SK-N-SH treated with all-trans-retinoic acid at 6 μM for 48 hours (cell line): ENCODE measurements at regions not wholly inside any gene's neighbourhood (a gene's known extent, or its start where the extent isn't known, plus 50 kb on each side); places are given as distances from the start of the nearest gene placed in this dataset.

Experiments used
- ATAC-seq: fragments of 200-7000 bp; cut with Tn5 transposase; 3 replicates; pipeline ENCODE4 v1.9.1; 2020; ENCODE audit warnings: mild to moderate bottlenecking, moderate library complexity
- ARNTL ChIP-seq: fragments of 450-650 bp; formaldehyde crosslinking; IDR thresholded peaks from 2 replicates; pipeline ENCODE4 v1.5.0; 2020; ENCODE audit warnings: low read depth, mild to moderate bottlenecking, moderate library complexity, borderline replicate concordance
- CSDC2 ChIP-seq: fragments of 250-450 bp; sonication (Bioruptor Pico); IDR thresholded peaks from 2 replicates; pipeline ENCODE4 v1.5.0; 2020; ENCODE audit warnings: mild to moderate bottlenecking, moderate library complexity
- ESRRG ChIP-seq: fragments of 250-450 bp; sonication (Bioruptor Pico); IDR thresholded peaks from 2 replicates; pipeline ENCODE4 v1.6.1; 2021; ENCODE audit warnings: mild to moderate bottlenecking
- GLIS3 ChIP-seq: fragments of 250-450 bp; sonication (Bioruptor Pico); IDR thresholded peaks from 2 replicates; pipeline ENCODE4 v1.5.0; 2020; ENCODE audit warnings: mild to moderate bottlenecking, moderate library complexity
- ISL1 ChIP-seq: fragments of 250-450 bp; sonication (Bioruptor Pico); IDR thresholded peaks from 2 replicates; pipeline ENCODE4 v2.1.2; 2022; ENCODE audit warnings: mild to moderate bottlenecking, moderate library complexity
- PPARA ChIP-seq: fragments of 250-450 bp; sonication (Bioruptor Pico); IDR thresholded peaks from 2 replicates; pipeline ENCODE4 v1.5.0; 2020; ENCODE audit warnings: mild to moderate bottlenecking, borderline replicate concordance
- RARB ChIP-seq: fragments of 250-450 bp; sonication (Bioruptor Pico); IDR thresholded peaks from 2 replicates; pipeline ENCODE4 v1.8.0; 2021; ENCODE audit warnings: mild to moderate bottlenecking, moderate library complexity
- SNAI2 ChIP-seq: fragments of 250-450 bp; sonication (Bioruptor Pico); IDR thresholded peaks from 2 replicates; pipeline ENCODE4 v1.5.0; 2020; ENCODE audit warnings: mild to moderate bottlenecking, moderate library complexity
- TCF4 ChIP-seq: fragments of 250-450 bp; sonication (Bioruptor Pico); IDR thresholded peaks from 2 replicates; pipeline ENCODE4 v1.8.0; 2021; ENCODE audit warnings: mild to moderate bottlenecking, moderate library complexity, borderline replicate concordance
- ZC3H10 ChIP-seq: fragments of 250-450 bp; sonication (Bioruptor Pico); IDR thresholded peaks from 2 replicates; pipeline ENCODE4 v1.5.1; 2021; ENCODE audit warnings: mild to moderate bottlenecking, moderate library complexity
- ZFP30 ChIP-seq: fragments of 450-650 bp; formaldehyde crosslinking; IDR thresholded peaks from 2 replicates; pipeline ENCODE4 v1.5.0; 2022; ENCODE audit warnings: mild to moderate bottlenecking, moderate library complexity
- ZNF565 ChIP-seq: fragments of 450-650 bp; formaldehyde crosslinking; conservative IDR thresholded peaks from 2 replicates; pipeline ENCODE4 v1.5.0; 2020; ENCODE audit warnings: low read depth, mild to moderate bottlenecking, moderate library complexity
- ZNF70 ChIP-seq: fragments of 450-650 bp; formaldehyde crosslinking; IDR thresholded peaks from 2 replicates; pipeline ENCODE4 v1.5.0; 2020; ENCODE audit warnings: mild to moderate bottlenecking, moderate library complexity
- ZNF8 ChIP-seq: fragments of 450-650 bp; formaldehyde crosslinking; IDR thresholded peaks from 2 replicates; pipeline ENCODE4 v1.5.0; 2020; ENCODE audit warnings: mild to moderate bottlenecking, moderate library complexity
- TF ChIP-seq, protein P1 (sequence below): fragments of 250-450 bp; sonication (Bioruptor Pico); IDR thresholded peaks from 2 replicates; pipeline ENCODE4 v1.8.0; 2020; ENCODE audit warnings: mild to moderate bottlenecking, moderate library complexity, borderline replicate concordance
- TF ChIP-seq, protein P2 (sequence below): fragments of 250-450 bp; sonication (Bioruptor Pico); IDR thresholded peaks from 2 replicates; pipeline ENCODE4 v1.5.1; 2020; ENCODE audit warnings: low read depth, mild to moderate bottlenecking, moderate library complexity
- TF ChIP-seq, protein P3 (sequence below): fragments of 250-450 bp; sonication (Bioruptor Pico); IDR thresholded peaks from 2 replicates; pipeline ENCODE4 v1.5.1; 2021; ENCODE audit warnings: mild to moderate bottlenecking, moderate library complexity
- TF ChIP-seq, protein P4 (sequence below): fragments of 250-450 bp; sonication (Bioruptor Pico); IDR thresholded peaks from 2 replicates; pipeline ENCODE4 v1.8.0; 2021; ENCODE audit warnings: low read depth, mild to moderate bottlenecking, moderate library complexity, borderline replicate concordance
- TF ChIP-seq, protein P5 (sequence below): fragments of 250-450 bp; sonication (Bioruptor Pico); IDR thresholded peaks from 2 replicates; pipeline ENCODE4 v1.5.0; 2020; ENCODE audit warnings: mild to moderate bottlenecking, moderate library complexity

DNA sequence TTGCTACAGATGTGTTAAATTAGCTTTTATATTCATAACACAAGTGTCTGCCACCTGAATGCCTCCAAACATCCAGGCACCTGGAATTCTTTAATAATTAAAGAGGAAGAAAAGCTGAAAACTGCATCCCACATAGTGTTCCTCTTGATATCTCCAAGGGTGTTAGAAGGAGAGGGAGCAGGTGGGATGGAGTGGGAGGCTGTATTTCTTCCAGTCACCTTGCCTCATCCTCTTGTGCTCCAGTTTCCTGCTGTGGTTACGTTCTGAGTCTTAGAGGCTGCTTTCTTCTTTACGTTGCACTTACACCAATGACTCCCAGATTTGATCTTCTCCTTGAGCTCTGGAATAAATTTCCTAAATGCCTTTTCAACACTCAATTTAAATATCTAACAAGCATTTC, 230.3 kb upstream of the LYPLAL1 start (continued):
- TF ChIP-seq, protein P1, sequence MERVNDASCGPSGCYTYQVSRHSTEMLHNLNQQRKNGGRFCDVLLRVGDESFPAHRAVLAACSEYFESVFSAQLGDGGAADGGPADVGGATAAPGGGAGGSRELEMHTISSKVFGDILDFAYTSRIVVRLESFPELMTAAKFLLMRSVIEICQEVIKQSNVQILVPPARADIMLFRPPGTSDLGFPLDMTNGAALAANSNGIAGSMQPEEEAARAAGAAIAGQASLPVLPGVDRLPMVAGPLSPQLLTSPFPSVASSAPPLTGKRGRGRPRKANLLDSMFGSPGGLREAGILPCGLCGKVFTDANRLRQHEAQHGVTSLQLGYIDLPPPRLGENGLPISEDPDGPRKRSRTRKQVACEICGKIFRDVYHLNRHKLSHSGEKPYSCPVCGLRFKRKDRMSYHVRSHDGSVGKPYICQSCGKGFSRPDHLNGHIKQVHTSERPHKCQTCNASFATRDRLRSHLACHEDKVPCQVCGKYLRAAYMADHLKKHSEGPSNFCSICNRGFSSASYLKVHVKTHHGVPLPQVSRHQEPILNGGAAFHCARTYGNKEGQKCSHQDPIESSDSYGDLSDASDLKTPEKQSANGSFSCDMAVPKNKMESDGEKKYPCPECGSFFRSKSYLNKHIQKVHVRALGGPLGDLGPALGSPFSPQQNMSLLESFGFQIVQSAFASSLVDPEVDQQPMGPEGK (CRISPR knock-in tag): no peak
- no peak for TF ChIP-seq RARB (CRISPR knock-in tag)
- no peak for TF ChIP-seq ZNF565 (CRISPR knock-in tag)
- no peak for TF ChIP-seq ZFP30 (CRISPR knock-in tag)
- no peak for TF ChIP-seq TCF4

DNA sequence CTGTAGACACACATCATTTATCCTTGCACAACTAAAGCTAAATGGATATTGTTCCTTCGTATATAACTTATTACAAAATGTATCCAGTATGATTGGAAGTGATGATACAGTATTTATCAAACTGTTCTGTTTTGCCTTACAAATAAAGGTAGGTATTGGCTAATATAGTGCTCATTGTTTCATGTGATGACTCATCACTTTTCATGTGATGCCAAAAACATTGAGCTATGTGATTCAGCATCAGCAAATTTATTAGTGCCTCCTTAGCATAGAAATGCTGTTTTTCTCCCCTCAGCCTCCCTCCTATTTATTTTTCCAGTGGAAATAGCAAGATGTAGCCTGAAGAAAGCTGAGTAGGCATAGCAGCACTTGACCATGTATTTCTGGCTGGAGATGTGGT, 228.6 kb upstream of the LYPLAL1 start:
- ATAC-seq: peak; percentile 57; the same call in 2 of the 3 replicates
- TF ChIP-seq, protein P2, sequence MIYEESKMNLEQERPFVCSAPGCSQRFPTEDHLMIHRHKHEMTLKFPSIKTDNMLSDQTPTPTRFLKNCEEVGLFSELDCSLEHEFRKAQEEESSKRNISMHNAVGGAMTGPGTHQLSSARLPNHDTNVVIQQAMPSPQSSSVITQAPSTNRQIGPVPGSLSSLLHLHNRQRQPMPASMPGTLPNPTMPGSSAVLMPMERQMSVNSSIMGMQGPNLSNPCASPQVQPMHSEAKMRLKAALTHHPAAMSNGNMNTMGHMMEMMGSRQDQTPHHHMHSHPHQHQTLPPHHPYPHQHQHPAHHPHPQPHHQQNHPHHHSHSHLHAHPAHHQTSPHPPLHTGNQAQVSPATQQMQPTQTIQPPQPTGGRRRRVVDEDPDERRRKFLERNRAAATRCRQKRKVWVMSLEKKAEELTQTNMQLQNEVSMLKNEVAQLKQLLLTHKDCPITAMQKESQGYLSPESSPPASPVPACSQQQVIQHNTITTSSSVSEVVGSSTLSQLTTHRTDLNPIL: no peak
- TF ChIP-seq, protein P3, sequence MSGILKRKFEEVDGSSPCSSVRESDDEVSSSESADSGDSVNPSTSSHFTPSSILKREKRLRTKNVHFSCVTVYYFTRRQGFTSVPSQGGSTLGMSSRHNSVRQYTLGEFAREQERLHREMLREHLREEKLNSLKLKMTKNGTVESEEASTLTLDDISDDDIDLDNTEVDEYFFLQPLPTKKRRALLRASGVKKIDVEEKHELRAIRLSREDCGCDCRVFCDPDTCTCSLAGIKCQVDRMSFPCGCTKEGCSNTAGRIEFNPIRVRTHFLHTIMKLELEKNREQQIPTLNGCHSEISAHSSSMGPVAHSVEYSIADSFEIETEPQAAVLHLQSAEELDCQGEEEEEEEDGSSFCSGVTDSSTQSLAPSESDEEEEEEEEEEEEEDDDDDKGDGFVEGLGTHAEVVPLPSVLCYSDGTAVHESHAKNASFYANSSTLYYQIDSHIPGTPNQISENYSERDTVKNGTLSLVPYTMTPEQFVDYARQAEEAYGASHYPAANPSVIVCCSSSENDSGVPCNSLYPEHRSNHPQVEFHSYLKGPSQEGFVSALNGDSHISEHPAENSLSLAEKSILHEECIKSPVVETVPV: no peak
- no peak for TF ChIP-seq ESRRG (CRISPR knock-in tag)
- no peak for TF ChIP-seq ZFP30 (CRISPR knock-in tag)
- no peak for TF ChIP-seq ZNF70
- TF ChIP-seq ZNF8 (CRISPR knock-in tag): no peak
- TF ChIP-seq, all 23 proteins: peak for 0

DNA sequence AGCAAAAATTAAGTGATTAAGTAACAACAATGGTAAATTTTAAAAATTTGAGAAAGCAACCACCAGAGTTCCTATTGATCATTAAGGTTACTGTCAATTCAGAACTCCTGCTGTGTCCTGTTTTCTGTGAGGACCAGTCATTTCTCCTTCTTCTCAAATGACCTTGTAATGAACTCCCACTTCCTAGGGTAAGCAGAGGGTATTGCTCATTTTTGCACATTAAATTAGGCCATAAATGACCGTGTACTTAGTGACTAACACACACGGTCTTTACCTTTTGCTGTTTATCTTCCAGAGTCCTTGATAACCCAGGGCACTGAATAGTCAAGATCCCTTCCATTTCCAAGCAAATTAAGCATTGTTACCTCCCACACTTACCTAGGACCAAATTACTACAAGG, 227.5 kb upstream of the LYPLAL1 start:
- no peak for TF ChIP-seq ZC3H10 (CRISPR knock-in tag)
- no peak for TF ChIP-seq ZNF565 (CRISPR knock-in tag)
- TF ChIP-seq, protein P3: no peak
- no peak for TF ChIP-seq ZNF8 (CRISPR knock-in tag)
- TF ChIP-seq, protein P1 (CRISPR knock-in tag): no peak
- TF ChIP-seq ISL1: no peak
- no peak for TF ChIP-seq ZFP30 (CRISPR knock-in tag)
- TF ChIP-seq PPARA: no peak
- no peak for TF ChIP-seq ESRRG (CRISPR knock-in tag)
- no peak for TF ChIP-seq GLIS3 (CRISPR knock-in tag)
- TF ChIP-seq SNAI2 (CRISPR knock-in tag): no peak
- TF ChIP-seq, protein P4, sequence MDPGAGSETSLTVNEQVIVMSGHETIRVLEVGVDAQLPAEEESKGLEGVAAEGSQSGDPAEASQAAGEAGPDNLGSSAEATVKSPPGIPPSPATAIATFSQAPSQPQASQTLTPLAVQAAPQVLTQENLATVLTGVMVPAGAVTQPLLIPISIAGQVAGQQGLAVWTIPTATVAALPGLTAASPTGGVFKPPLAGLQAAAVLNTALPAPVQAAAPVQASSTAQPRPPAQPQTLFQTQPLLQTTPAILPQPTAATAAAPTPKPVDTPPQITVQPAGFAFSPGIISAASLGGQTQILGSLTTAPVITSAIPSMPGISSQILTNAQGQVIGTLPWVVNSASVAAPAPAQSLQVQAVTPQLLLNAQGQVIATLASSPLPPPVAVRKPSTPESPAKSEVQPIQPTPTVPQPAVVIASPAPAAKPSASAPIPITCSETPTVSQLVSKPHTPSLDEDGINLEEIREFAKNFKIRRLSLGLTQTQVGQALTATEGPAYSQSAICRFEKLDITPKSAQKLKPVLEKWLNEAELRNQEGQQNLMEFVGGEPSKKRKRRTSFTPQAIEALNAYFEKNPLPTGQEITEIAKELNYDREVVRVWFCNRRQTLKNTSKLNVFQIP (CRISPR knock-in tag): no peak
- no peak for TF ChIP-seq ZNF70
- TF ChIP-seq, protein P2: no peak
- TF ChIP-seq, protein P5, sequence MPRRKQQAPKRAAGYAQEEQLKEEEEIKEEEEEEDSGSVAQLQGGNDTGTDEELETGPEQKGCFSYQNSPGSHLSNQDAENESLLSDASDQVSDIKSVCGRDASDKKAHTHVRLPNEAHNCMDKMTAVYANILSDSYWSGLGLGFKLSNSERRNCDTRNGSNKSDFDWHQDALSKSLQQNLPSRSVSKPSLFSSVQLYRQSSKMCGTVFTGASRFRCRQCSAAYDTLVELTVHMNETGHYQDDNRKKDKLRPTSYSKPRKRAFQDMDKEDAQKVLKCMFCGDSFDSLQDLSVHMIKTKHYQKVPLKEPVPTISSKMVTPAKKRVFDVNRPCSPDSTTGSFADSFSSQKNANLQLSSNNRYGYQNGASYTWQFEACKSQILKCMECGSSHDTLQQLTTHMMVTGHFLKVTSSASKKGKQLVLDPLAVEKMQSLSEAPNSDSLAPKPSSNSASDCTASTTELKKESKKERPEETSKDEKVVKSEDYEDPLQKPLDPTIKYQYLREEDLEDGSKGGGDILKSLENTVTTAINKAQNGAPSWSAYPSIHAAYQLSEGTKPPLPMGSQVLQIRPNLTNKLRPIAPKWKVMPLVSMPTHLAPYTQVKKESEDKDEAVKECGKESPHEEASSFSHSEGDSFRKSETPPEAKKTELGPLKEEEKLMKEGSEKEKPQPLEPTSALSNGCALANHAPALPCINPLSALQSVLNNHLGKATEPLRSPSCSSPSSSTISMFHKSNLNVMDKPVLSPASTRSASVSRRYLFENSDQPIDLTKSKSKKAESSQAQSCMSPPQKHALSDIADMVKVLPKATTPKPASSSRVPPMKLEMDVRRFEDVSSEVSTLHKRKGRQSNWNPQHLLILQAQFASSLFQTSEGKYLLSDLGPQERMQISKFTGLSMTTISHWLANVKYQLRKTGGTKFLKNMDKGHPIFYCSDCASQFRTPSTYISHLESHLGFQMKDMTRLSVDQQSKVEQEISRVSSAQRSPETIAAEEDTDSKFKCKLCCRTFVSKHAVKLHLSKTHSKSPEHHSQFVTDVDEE (CRISPR knock-in tag): no peak
- TF ChIP-seq ARNTL (CRISPR knock-in tag): no peak
- TF ChIP-seq CSDC2: no peak
- ATAC-seq: no peak
